Hematopoietic multipotent progenitor cell treated with erythropoietin and hydrocortisone succinate and interleukin-3 and kit ligand, for 17 days (in vitro differentiated cells): ENCODE measurements at regions not wholly inside any gene's neighbourhood (a gene's known extent, or its start where the extent isn't known, plus 50 kb on each side); places are given as distances from the start of the nearest gene placed in this dataset.

ENCODE experiments used
- DNase-seq: peaks from one replicate; pipeline ENCODE4 v3.0.0-alpha.2; 2015; ENCODE audit warnings: low spot score

DNA sequence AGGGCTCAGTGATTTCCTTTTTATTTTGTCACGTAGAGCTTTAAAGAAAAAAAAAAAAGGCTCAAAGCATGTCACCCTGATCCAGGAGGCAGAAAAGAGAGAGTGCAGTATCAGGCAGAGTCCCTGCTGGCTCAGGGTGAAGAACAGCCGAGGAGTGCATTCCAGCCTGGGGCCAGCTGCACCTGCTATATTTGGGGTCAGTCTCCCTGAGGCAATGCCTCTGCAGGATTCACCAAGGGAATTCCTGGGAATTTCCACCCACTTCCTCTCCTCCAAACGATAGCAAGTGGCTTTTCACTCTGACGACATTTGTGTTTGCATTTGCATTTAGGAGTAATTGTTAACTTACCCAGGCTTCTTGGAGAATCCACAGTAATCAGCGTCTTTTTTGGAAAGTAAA is 202.9 kb upstream of the CTNNB1 start:
- no peak for DNase-seq

- no peak for DNase-seq
Observed at GRCh38 chr3:40996827-40997710, 202.2 kb upstream of the CTNNB1 start.

GRCh38 chr3:40997711-40998519 is 201.4 kb upstream of the CTNNB1 start:
- DNase-seq, result no peak

- no peak for DNase-seq
Observed at GRCh38 chr3:40999682-41000081, 199.6 kb upstream of the CTNNB1 start.

DNA sequence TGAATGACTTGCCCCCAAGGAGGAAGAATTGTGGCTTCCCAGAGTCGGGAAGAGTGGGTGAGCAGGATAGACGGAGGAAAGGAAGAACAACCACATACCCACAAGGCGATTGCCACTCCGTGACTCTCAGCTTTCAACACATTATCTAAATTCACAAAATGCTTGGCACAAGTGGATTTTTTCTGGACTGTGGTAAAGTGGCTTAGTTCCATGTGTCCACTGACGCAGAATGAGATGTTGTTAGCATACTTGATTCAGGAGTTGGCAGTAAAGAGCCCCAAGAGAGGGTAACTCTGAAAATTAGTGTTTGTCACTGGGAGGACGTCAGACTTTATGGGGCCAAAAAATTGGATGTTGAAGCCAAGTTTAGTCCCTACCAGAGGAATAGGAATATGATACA is 198.8 kb upstream of the CTNNB1 start:
- DNase-seq, result no peak

DNA sequence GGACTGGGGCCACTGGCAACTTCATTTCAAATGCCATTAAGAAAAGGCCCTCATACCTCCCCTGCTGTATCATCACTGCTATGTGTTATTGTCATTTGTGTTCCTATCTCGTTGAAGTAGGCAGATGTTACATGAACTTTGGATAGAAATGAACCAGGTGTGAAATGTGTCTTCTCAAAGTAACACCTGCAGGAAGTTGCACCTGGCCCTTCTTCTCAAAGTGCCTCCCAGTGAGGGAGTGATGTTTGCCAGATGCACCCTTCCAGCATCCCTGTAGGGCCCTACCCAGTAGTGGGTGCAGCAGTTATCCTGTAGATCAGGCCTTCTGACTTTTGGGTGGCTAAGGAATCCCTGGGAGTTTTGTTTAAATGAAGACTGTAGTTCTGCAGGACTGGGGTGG is 197.7 kb upstream of the CTNNB1 start:
- DNase-seq, result no peak

- DNase-seq, result no peak
Observed at GRCh38 chr3:41002104-41002503, 197.2 kb upstream of the CTNNB1 start.

GRCh38 chr3:41007399-41007798 is 191.9 kb upstream of the CTNNB1 start:
- no peak for DNase-seq

- DNase-seq, result no peak
Observed at GRCh38 chr3:41011854-41012253, 187.5 kb upstream of the CTNNB1 start.

GRCh38 chr3:41018855-41019254 is 180.4 kb upstream of the CTNNB1 start:
- no peak for DNase-seq

DNA sequence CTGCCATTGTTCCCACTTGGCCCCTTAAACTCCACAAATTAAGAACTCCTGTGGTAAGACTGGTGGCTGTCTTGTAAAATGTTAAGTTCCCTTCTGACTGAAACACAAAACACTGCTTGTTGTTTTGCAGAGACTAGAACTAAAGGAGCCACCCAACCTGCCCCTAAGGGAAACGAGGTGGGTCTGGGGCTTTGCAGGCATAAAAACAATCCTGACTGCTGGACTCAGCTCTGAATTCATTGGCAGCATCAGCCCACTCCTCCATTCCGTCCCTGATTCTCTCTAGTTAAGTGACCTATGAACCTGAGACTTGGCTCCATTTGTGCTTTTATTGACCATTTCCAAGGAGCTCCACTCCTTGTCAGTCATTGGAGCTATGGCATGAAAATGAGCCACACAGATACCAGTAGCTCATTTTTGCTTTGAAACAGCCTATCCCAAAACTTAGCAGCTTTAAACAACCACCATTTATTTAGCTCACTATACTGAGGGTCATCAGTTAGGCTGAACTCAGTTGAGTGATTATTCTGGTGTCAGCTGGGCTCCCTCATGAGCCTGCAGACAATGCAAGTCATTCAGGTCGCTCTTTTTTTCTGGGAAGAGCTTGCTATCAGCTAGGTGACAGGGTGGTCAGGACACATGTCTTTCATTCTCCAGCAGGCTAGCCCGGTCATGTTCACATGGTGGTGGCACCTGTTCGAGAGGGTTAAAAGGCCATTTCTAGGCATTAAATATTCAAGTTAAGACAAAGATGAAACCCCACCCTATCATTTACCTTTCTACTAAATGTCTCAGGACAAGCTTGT is 175.1 kb upstream of the CTNNB1 start:
- DNase-seq, result no peak

- DNase-seq, result no peak
Observed at GRCh38 chr3:41026394-41027177, 172.7 kb upstream of the CTNNB1 start.

DNA sequence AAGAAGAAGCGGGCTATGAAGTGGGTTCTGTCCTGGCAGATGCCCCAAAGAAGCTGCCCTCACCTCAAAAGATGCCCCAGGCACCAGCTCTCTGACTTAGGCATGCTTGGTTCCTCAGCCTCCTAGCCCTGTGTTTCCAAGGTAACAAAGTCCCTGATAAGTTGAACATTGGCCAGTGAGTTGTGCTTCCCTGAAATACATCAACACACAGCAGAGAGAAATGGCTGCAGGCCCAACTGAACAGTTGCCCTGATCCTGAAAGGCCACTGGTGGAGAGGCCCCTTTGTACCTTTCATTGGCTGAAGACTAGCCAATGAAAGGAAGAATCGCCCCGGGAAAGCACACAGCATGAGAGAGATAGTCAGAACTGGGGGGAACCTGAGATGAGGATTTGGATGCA is 169.9 kb upstream of the CTNNB1 start:
- DNase-seq, result no peak

DNA sequence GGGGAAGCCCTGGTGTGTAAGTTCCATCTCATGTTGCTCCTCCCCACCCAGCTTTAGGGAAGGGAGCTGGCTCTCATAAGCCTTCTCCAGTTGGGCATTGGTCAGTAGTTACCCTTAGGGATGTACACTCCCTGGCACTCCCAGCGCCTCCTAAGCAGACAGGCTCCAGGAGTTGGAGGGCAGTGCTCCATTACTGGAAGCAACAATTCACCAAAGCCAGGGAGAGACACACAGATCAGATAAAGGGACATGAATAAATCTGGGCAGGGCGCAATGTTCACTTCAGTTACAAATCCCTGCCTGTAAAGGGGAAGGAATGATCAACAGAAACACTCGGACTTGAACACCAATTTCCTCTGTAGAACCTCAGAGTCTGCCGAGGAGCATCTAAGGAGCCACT is 169.1 kb upstream of the CTNNB1 start:
- no peak for DNase-seq

GRCh38 chr3:41031401-41031800 is 167.9 kb upstream of the CTNNB1 start:
- DNase-seq, result no peak

DNA sequence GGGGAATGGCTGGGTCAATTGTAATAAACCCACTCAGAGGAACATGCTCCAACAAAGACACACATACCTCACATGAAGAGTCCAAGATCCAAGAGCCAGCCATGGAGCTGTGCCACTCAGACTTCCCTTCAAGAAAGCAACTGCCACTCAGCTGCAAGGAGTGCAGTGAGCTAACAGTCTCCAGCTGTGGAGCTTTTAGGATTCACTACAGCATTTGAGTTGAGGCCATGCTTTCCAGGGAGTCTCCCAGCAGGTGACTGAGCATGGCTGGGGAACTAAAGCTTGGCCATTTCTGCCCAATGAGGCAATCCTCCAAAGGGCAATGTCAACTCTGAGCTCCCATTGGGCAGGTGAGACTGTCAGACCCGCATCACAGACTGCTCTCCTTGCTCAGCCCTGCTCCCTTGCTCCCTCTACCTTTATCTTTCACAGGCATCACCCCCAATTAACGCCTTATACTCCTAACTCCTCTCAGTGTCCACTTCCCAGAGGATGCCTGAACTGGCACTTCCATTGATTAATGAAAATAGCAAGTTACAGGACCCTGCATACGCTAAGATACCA is 165.3 kb upstream of the CTNNB1 start:
- no peak for DNase-seq

DNA sequence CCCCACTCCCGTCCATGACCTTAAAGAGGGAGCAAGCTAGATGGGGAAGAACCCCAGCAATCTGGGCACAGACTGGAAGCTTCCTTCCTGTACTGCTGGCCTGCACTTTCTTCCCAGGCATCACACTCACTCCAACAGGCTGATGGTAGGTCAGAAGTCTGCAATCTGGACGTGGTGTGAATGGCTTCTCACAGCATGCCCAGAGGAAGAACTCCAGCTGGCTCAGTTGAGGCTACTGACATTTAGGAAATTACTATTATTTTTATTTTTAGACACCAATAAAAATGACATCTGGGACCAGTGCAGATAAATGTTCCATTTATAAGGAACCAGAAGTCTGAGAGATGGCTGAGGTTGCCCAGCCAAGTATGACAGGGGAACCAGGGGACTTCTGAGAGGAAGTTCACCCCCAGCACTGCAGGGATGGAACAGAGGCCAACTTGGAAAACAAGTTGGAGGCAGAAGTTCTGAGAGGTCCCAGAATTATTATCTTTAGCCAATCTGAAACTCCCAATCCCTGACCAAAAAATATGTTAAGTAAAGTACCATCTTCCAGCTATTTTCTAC is 163.8 kb upstream of the CTNNB1 start:
- DNase-seq, result no peak

DNA sequence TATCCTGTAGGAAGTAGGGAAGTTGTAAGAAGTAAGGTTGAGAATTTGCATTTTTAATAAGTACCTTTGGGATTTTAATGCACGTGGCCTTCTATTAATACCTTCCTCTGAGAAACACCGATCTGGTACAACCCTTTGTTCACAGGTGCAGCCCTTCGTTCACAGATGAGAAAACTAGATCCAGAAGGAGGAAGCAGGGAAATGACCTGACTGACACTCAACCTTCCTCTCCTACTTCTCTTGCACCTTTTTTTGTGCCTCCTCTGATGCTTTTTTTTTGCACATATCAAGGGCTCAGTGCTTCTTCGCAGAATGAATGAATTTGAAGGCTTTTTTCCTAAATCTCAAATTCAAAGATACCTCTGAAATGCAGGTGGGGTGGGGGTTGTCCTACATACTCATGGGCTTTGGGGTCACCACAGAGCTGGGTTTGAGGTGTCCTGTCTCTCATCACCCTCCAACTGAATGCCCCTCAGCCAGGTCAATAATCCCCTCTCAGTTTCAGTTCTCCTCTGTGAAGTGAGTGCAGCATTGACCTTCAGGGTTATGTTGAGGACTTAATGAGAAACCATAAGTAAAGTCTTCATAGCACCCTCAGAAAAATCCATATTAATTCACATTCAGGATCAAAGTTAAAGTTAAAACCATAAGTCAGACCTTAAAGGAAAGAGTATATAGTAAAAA is 161.5 kb upstream of the CTNNB1 start:
- DNase-seq, result no peak

DNA sequence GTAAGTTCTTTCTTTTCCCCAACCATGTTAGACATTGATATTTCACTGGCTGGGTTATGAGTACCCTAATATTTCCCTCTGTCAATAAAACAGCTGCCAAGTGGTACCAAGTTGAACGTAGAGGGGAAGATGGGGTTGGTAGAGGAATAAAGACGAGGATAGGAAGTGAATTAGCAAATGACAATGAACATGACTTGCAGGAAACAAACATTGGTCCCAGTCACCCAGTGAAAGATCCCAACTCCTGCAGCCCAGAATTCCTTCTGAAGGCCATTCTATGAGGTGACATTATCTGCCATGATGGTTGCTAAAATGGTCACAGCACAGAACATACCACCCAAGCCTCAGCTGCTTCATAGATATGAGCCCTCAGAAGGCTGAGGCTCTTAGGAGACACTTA is 159.0 kb upstream of the CTNNB1 start:
- no peak for DNase-seq

GRCh38 chr3:41041462-41041861 is 157.8 kb upstream of the CTNNB1 start:
- no peak for DNase-seq
